WTC11 (cell line): ENCODE measurements at regions not wholly inside any gene's neighbourhood (a gene's known extent, or its start where the extent isn't known, plus 50 kb on each side); places are given as distances from the start of the nearest gene placed in this dataset.
A peak's percentile ranks its signal among the peaks of the same experiment; 100 is the strongest.

ENCODE experiments used
- ATAC-seq: fragments of 200-7000 bp; cut with Tn5 transposase; 2 replicates; pipeline ENCODE4 v1.10.0; 2021; ENCODE audit warnings: mild to moderate bottlenecking, moderate library complexity
- CTCF ChIA-PET: fragments of 300-600 bp; sonication (Branson Sonifier 250); formaldehyde crosslinking; loops from one replicate; lab custom pipeline; 2021; ENCODE audit warnings: antibody characterized with exemption; lab: Charles Lee
- POLR2A ChIA-PET: fragments of 350-600 bp; sonication (Branson Sonifier 250); formaldehyde crosslinking; loops from one replicate; lab custom pipeline; 2021; ENCODE audit warnings: antibody characterized with exemption; lab: Charles Lee
- DNase-seq: peaks from one replicate; pipeline ENCODE4 v3.0.0; 2021; ENCODE audit warnings: low spot score
- H3K27ac Mint-ChIP-seq: 2 replicates; pipeline ENCODE4 v1.8.0; 2021; ENCODE audit warnings: mixed read lengths
- H3K27me3 Mint-ChIP-seq: 2 replicates; pipeline ENCODE4 v1.8.0; 2021; ENCODE audit warnings: low read depth, mild to moderate bottlenecking, moderate library complexity, mixed read lengths
- H3K36me3 Mint-ChIP-seq: 2 replicates; pipeline ENCODE4 v1.8.0; 2021; ENCODE audit warnings: mixed read lengths
- H3K4me1 Mint-ChIP-seq: 2 replicates; pipeline ENCODE4 v1.8.0; 2022; ENCODE audit warnings: mixed read lengths
- H3K4me3 Mint-ChIP-seq: 2 replicates; pipeline ENCODE4 v1.8.0; 2021; ENCODE audit warnings: mild to moderate bottlenecking, moderate library complexity, mixed read lengths
- H3K9me3 Mint-ChIP-seq: 2 replicates; pipeline ENCODE4 v1.8.0; 2021; ENCODE audit warnings: mixed read lengths
- CBFB ChIP-seq: sonication (generic); formaldehyde crosslinking; IDR thresholded peaks from 2 replicates; pipeline ENCODE4 v1.8.1; 2022; ENCODE audit warnings: mild to moderate bottlenecking, low read depth, missing genetic modification reagents
- FOXK1 ChIP-seq: sonication (generic); formaldehyde crosslinking; IDR thresholded peaks from 2 replicates; pipeline ENCODE4 v1.8.0; 2022; ENCODE audit warnings: mild to moderate bottlenecking, moderate library complexity, missing genetic modification reagents
- IRF2 ChIP-seq: sonication (generic); formaldehyde crosslinking; IDR thresholded peaks from 2 replicates; pipeline ENCODE4 v1.8.0; 2022; ENCODE audit warnings: low read depth, missing genetic modification reagents, borderline replicate concordance
- KAT7 ChIP-seq: sonication (generic); formaldehyde crosslinking; IDR thresholded peaks from 2 replicates; pipeline ENCODE4 v1.8.1; 2023; ENCODE audit warnings: missing genetic modification reagents, mild to moderate bottlenecking, borderline replicate concordance
- NR1H2 ChIP-seq: sonication (generic); formaldehyde crosslinking; IDR thresholded peaks from 2 replicates; pipeline ENCODE4 v1.9.0; 2021; ENCODE audit warnings: mild to moderate bottlenecking, moderate library complexity, missing genetic modification reagents
- NR3C1 ChIP-seq: sonication (generic); formaldehyde crosslinking; conservative IDR thresholded peaks from 2 replicates; pipeline ENCODE4 v1.8.1; 2023; ENCODE audit warnings: low read depth, mild to moderate bottlenecking, missing genetic modification reagents
- PRRX2 ChIP-seq: fragments of 250-450 bp; sonication (Bioruptor Pico); IDR thresholded peaks from 2 replicates; pipeline ENCODE4 v1.8.0; 2021; ENCODE audit warnings: mild to moderate bottlenecking
- SOX15 ChIP-seq: fragments of 250-450 bp; sonication (Bioruptor Pico); IDR thresholded peaks from 2 replicates; pipeline ENCODE4 v1.9.0; 2021; ENCODE audit warnings: mild to moderate bottlenecking
- TCF7 ChIP-seq: sonication (generic); formaldehyde crosslinking; IDR thresholded peaks from 2 replicates; pipeline ENCODE4 v1.8.0; 2022; ENCODE audit warnings: mild to moderate bottlenecking, low read depth, missing genetic modification reagents, moderate library complexity
- TP53 ChIP-seq: sonication (generic); formaldehyde crosslinking; IDR thresholded peaks from 2 replicates; pipeline ENCODE4 v1.8.1; 2023; ENCODE audit warnings: mild to moderate bottlenecking, missing genetic modification reagents
- ZNF232 ChIP-seq: sonication (generic); formaldehyde crosslinking; IDR thresholded peaks from 2 replicates; pipeline ENCODE4 v1.8.0; 2022; ENCODE audit warnings: mild to moderate bottlenecking, missing genetic modification reagents
- ZNF671 ChIP-seq: fragments of 250-450 bp; sonication (Bioruptor Pico); IDR thresholded peaks from 2 replicates; pipeline ENCODE4 v1.8.0; 2021; ENCODE audit warnings: mild to moderate bottlenecking
- TF ChIP-seq, protein P1 (sequence below): fragments of 250-450 bp; sonication (Bioruptor Pico); IDR thresholded peaks from 2 replicates; pipeline ENCODE4 v2.1.2; 2022; ENCODE audit warnings: mild to moderate bottlenecking, moderate library complexity
- TF ChIP-seq, protein P2 (sequence below): sonication (generic); formaldehyde crosslinking; IDR thresholded peaks from 2 replicates; pipeline ENCODE4 v1.8.1; 2023; ENCODE audit warnings: mild to moderate bottlenecking, missing genetic modification reagents
- TF ChIP-seq, protein P3 (sequence below): sonication (generic); formaldehyde crosslinking; IDR thresholded peaks from 2 replicates; pipeline ENCODE4 v1.8.1; 2022; ENCODE audit warnings: mild to moderate bottlenecking, missing genetic modification reagents, moderate library complexity, borderline replicate concordance
- TF ChIP-seq, protein P4 (sequence below): sonication (generic); formaldehyde crosslinking; IDR thresholded peaks from 2 replicates; pipeline ENCODE4 v1.8.1; 2022; ENCODE audit warnings: low read depth, mild to moderate bottlenecking, moderate library complexity, missing genetic modification reagents, borderline replicate concordance
- TF ChIP-seq, protein P5 (sequence below): fragments of 250-450 bp; sonication (Bioruptor Pico); IDR thresholded peaks from 2 replicates; pipeline ENCODE4 v1.9.0; 2021; ENCODE audit warnings: mild to moderate bottlenecking, borderline replicate concordance

GRCh38 chr2:239763433-239764097 lies 261.6 kb downstream of the NDUFA10 start:
- peak; percentile 55 for ATAC-seq
- CTCF ChIA-PET = no interaction called here
- peaks cover 10% of the 10 kb centered on the region for H3K9me3 Mint-ChIP-seq

More at GRCh38 chr2:239763433-239764097, 261.6 kb downstream of the NDUFA10 start:
- no peak overlapping the region for H3K27ac Mint-ChIP-seq
- H3K36me3 Mint-ChIP-seq = no peaks in the 10 kb centered on the region
- H3K27me3 Mint-ChIP-seq = no peaks in the 10 kb centered on the region; the same call in 1 of the 2 replicates
- TF ChIP-seq, protein P1, sequence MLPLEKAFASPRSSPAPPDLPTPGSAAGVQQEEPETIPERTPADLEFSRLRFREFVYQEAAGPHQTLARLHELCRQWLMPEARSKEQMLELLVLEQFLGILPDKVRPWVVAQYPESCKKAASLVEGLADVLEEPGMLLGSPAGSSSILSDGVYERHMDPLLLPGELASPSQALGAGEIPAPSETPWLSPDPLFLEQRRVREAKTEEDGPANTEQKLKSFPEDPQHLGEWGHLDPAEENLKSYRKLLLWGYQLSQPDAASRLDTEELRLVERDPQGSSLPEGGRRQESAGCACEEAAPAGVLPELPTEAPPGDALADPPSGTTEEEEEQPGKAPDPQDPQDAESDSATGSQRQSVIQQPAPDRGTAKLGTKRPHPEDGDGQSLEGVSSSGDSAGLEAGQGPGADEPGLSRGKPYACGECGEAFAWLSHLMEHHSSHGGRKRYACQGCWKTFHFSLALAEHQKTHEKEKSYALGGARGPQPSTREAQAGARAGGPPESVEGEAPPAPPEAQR = no peak
- TF ChIP-seq TP53 (CRISPR knock-in tag) = no peak
- TF ChIP-seq, protein P2, sequence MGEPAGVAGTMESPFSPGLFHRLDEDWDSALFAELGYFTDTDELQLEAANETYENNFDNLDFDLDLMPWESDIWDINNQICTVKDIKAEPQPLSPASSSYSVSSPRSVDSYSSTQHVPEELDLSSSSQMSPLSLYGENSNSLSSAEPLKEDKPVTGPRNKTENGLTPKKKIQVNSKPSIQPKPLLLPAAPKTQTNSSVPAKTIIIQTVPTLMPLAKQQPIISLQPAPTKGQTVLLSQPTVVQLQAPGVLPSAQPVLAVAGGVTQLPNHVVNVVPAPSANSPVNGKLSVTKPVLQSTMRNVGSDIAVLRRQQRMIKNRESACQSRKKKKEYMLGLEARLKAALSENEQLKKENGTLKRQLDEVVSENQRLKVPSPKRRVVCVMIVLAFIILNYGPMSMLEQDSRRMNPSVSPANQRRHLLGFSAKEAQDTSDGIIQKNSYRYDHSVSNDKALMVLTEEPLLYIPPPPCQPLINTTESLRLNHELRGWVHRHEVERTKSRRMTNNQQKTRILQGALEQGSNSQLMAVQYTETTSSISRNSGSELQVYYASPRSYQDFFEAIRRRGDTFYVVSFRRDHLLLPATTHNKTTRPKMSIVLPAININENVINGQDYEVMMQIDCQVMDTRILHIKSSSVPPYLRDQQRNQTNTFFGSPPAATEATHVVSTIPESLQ (CRISPR knock-in tag) = no peak
- no peak for TF ChIP-seq SOX15
- TF ChIP-seq NR3C1 = no peak
- TF ChIP-seq, protein P3, sequence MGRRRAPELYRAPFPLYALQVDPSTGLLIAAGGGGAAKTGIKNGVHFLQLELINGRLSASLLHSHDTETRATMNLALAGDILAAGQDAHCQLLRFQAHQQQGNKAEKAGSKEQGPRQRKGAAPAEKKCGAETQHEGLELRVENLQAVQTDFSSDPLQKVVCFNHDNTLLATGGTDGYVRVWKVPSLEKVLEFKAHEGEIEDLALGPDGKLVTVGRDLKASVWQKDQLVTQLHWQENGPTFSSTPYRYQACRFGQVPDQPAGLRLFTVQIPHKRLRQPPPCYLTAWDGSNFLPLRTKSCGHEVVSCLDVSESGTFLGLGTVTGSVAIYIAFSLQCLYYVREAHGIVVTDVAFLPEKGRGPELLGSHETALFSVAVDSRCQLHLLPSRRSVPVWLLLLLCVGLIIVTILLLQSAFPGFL (CRISPR knock-in tag) = no peak
- TF ChIP-seq NR1H2 (CRISPR knock-in tag) = no peak
- no peak for TF ChIP-seq ZNF671 (CRISPR knock-in tag)
- TF ChIP-seq IRF2 (CRISPR knock-in tag) = no peak
- TF ChIP-seq TCF7 (CRISPR knock-in tag) = no peak
- no peak for TF ChIP-seq FOXK1
- TF ChIP-seq KAT7 (CRISPR knock-in tag) = no peak
- TF ChIP-seq, protein P4, sequence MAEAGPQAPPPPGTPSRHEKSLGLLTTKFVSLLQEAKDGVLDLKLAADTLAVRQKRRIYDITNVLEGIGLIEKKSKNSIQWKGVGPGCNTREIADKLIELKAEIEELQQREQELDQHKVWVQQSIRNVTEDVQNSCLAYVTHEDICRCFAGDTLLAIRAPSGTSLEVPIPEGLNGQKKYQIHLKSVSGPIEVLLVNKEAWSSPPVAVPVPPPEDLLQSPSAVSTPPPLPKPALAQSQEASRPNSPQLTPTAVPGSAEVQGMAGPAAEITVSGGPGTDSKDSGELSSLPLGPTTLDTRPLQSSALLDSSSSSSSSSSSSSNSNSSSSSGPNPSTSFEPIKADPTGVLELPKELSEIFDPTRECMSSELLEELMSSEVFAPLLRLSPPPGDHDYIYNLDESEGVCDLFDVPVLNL (CRISPR knock-in tag) = no peak
- no peak for TF ChIP-seq ZNF232 (CRISPR knock-in tag)
- no peak for TF ChIP-seq PRRX2 (CRISPR knock-in tag)
- TF ChIP-seq CBFB (CRISPR knock-in tag) = no peak
- TF ChIP-seq, protein P5, sequence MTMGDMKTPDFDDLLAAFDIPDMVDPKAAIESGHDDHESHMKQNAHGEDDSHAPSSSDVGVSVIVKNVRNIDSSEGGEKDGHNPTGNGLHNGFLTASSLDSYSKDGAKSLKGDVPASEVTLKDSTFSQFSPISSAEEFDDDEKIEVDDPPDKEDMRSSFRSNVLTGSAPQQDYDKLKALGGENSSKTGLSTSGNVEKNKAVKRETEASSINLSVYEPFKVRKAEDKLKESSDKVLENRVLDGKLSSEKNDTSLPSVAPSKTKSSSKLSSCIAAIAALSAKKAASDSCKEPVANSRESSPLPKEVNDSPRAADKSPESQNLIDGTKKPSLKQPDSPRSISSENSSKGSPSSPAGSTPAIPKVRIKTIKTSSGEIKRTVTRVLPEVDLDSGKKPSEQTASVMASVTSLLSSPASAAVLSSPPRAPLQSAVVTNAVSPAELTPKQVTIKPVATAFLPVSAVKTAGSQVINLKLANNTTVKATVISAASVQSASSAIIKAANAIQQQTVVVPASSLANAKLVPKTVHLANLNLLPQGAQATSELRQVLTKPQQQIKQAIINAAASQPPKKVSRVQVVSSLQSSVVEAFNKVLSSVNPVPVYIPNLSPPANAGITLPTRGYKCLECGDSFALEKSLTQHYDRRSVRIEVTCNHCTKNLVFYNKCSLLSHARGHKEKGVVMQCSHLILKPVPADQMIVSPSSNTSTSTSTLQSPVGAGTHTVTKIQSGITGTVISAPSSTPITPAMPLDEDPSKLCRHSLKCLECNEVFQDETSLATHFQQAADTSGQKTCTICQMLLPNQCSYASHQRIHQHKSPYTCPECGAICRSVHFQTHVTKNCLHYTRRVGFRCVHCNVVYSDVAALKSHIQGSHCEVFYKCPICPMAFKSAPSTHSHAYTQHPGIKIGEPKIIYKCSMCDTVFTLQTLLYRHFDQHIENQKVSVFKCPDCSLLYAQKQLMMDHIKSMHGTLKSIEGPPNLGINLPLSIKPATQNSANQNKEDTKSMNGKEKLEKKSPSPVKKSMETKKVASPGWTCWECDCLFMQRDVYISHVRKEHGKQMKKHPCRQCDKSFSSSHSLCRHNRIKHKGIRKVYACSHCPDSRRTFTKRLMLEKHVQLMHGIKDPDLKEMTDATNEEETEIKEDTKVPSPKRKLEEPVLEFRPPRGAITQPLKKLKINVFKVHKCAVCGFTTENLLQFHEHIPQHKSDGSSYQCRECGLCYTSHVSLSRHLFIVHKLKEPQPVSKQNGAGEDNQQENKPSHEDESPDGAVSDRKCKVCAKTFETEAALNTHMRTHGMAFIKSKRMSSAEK (CRISPR knock-in tag) = no peak
- no peaks in the 10 kb centered on the region for H3K4me1 Mint-ChIP-seq
- peak; percentile 33 for DNase-seq
- POLR2A ChIA-PET = no interaction called here
- H3K4me3 Mint-ChIP-seq = no peak overlapping the region
